ENCODE measurements at regions not wholly inside any gene's neighbourhood (a gene's known extent, or its start where the extent isn't known, plus 50 kb on each side); places are given as distances from the start of the nearest gene placed in this dataset.

DNA sequence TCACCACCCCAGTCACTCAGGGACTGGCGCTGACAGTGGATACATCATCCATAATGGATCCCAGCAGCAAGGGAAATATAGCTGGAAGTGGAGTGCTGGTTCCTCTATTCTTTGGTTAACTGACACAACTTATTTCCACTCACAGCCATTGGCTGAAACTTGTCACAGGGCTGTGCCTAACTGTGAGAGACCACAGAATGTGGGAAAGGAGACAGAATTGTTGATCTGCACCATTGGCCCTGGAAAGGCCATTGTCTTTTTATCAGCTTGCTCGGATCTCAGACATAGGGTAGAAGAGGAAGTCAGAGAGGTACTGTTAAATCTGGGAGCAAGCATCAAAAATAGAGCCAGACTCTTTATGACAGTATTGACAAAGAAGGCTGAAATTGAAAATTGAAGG lies 451.3 kb downstream of the AJAP1 start:
- Histone ChIP-seq H3K9ac (ENCODE audit: low read depth, low read length) (no peak overlapping the region), H3K4me1 (ENCODE audit: insufficient read depth, low read length) (no peaks in the 10 kb centered on the region), H2AFZ (ENCODE audit: low read depth, low read length) (no peak overlapping the region), H3K9me3 (ENCODE audit: insufficient read depth, low read length, severe bottlenecking) (no peaks in the 10 kb centered on the region), H3K36me3 (ENCODE audit: insufficient read depth, low read length) (no peaks in the 10 kb centered on the region), H3K27me3 (ENCODE audit: insufficient read depth, low read length, poor library complexity) (no peaks in the 10 kb centered on the region), H3K4me3 (ENCODE audit: low read depth in 1 of 2, low read length in 2 of 2) (no peak overlapping the region), H3K79me2 (ENCODE audit: insufficient read depth, low read length) (no peaks in the 10 kb centered on the region), H4K20me1 (ENCODE audit: insufficient read depth, low read length) (no peaks in the 10 kb centered on the region), H3K27ac (ENCODE audit: low read length) (no peak overlapping the region), H3K4me2 (ENCODE audit: insufficient read depth, low read length) (no peak overlapping the region)
- DNase-seq (no peak), ATAC-seq (ENCODE audit: insufficient read depth, low read depth) (no peak)
- no peak for TF ChIP-seq EZH2 (IDR thresholded peaks at IDR 0.05; ENCODE audit: borderline replicate concordance, low read depth, low read length, severe bottlenecking)
- TF ChIP-seq, protein P1, sequence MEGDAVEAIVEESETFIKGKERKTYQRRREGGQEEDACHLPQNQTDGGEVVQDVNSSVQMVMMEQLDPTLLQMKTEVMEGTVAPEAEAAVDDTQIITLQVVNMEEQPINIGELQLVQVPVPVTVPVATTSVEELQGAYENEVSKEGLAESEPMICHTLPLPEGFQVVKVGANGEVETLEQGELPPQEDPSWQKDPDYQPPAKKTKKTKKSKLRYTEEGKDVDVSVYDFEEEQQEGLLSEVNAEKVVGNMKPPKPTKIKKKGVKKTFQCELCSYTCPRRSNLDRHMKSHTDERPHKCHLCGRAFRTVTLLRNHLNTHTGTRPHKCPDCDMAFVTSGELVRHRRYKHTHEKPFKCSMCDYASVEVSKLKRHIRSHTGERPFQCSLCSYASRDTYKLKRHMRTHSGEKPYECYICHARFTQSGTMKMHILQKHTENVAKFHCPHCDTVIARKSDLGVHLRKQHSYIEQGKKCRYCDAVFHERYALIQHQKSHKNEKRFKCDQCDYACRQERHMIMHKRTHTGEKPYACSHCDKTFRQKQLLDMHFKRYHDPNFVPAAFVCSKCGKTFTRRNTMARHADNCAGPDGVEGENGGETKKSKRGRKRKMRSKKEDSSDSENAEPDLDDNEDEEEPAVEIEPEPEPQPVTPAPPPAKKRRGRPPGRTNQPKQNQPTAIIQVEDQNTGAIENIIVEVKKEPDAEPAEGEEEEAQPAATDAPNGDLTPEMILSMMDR (IDR thresholded peaks at IDR 0.05; ENCODE audit: borderline replicate concordance, extremely low read depth, low read length, poor library complexity, severe bottlenecking), result no peak

DNA sequence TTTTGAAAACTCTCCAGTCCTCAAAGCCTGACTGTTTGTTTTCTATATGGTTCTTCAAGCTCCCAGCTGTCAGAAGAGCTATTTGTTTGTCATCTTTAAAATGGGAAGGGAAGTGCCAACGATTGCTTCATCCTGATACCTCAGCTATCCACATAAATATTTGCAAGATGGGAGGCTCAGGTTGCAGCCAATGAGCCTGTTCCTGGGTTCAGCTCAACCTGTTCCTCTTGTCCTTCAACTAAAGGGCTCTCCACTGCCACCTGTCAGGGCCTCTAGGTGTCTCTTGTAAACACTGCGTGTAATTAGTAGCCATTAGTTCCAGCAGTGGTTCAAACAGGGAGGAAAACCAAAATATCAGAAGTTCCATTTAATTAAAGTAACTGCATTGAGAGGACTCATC lies 445.1 kb downstream of the AJAP1 start:
- H3K36me3 ChIP-seq (ENCODE audit: insufficient read depth, low read length), result no peaks in the 10 kb centered on the region
- no peaks in the 10 kb centered on the region for H3K27me3 ChIP-seq (ENCODE audit: insufficient read depth, low read length, poor library complexity)
- no peak overlapping the region for H3K4me3 ChIP-seq (ENCODE audit: low read depth in 1 of 2, low read length in 2 of 2)
- H3K9ac ChIP-seq (ENCODE audit: low read depth, low read length), result no peak overlapping the region
- ATAC-seq (ENCODE audit: insufficient read depth, low read depth) (no peak), DNase-seq (no peak)
- H3K4me1 ChIP-seq (ENCODE audit: insufficient read depth, low read length), result no peaks in the 10 kb centered on the region
- H3K4me2 ChIP-seq (ENCODE audit: insufficient read depth, low read length), result no peak overlapping the region
- peaks cover 7% of the 10 kb centered on the region for H3K9me3 ChIP-seq (ENCODE audit: insufficient read depth, low read length, severe bottlenecking)
- no peaks in the 10 kb centered on the region for H4K20me1 ChIP-seq (ENCODE audit: insufficient read depth, low read length)
- H2AFZ ChIP-seq (ENCODE audit: low read depth, low read length), result no peak overlapping the region
- no peaks in the 10 kb centered on the region for H3K79me2 ChIP-seq (ENCODE audit: insufficient read depth, low read length)
- no peak for TF ChIP-seq EZH2 (IDR thresholded peaks at IDR 0.05; ENCODE audit: borderline replicate concordance, low read depth, low read length, severe bottlenecking)
- TF ChIP-seq, protein P1 (IDR thresholded peaks at IDR 0.05; ENCODE audit: borderline replicate concordance, extremely low read depth, low read length, poor library complexity, severe bottlenecking), result no peak
- no peak overlapping the region for H3K27ac ChIP-seq (ENCODE audit: low read length)

DNA sequence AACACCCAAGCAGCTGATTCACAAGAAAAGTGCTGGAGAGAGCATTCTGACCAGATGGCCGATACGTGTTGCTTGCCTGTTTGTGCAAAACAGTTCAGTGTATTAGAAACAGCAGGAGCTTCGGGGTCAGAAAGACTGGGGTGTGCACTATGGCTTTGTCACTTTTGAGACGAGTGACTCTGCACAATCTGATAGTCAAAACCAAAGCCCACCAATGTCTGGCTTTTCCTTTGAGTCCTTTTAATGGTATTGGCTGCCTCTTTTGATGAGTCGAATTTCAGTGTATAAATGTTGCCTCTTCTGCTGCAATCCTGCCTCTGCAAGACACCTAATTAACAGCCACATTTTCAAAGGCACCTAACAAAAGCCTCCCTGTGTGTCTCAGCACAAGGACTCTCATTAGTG lies 444.6 kb downstream of the AJAP1 start:
- TF ChIP-seq EZH2 (IDR thresholded peaks at IDR 0.05; ENCODE audit: borderline replicate concordance, low read depth, low read length, severe bottlenecking), result no peak
- TF ChIP-seq, protein P1 (IDR thresholded peaks at IDR 0.05; ENCODE audit: borderline replicate concordance, extremely low read depth, low read length, poor library complexity, severe bottlenecking), result no peak
- no peak for ATAC-seq (ENCODE audit: insufficient read depth, low read depth)
- H3K27ac ChIP-seq (ENCODE audit: low read length), result no peak overlapping the region
- no peaks in the 10 kb centered on the region for H3K79me2 ChIP-seq (ENCODE audit: insufficient read depth, low read length)
- H3K4me1 ChIP-seq (ENCODE audit: insufficient read depth, low read length), result no peaks in the 10 kb centered on the region
- no peak overlapping the region for H3K9ac ChIP-seq (ENCODE audit: low read depth, low read length)
- no peaks in the 10 kb centered on the region for H4K20me1 ChIP-seq (ENCODE audit: insufficient read depth, low read length)
- H3K4me3 ChIP-seq (ENCODE audit: low read depth in 1 of 2, low read length in 2 of 2), result no peak overlapping the region
- H3K36me3 ChIP-seq (ENCODE audit: insufficient read depth, low read length), result no peaks in the 10 kb centered on the region
- no peak overlapping the region for H3K4me2 ChIP-seq (ENCODE audit: insufficient read depth, low read length)
- H3K9me3 ChIP-seq (ENCODE audit: insufficient read depth, low read length, severe bottlenecking), result peaks cover 12% of the 10 kb centered on the region
- H3K27me3 ChIP-seq (ENCODE audit: insufficient read depth, low read length, poor library complexity), result no peaks in the 10 kb centered on the region
- DNase-seq, result no peak
- no peak overlapping the region for H2AFZ ChIP-seq (ENCODE audit: low read depth, low read length)

DNA sequence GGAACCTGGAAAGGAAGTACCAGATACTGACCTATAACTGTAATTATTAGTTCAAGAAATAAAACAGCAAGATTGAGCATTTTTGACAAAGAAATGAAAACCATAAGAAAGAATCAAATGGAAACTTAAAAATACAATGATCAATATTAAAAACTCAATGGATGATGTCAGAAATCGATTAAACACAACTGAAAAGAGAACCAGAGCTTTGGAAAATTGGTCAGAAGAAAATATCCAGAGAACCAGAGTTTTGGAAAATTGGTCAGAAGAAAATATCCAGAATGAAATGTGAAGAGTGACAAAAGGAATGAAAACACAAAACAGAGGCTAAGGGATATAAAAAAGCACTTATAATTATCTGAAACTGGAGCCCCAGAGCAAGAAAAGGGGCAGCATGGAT lies 438.6 kb downstream of the AJAP1 start:
- no peak overlapping the region for H3K4me3 ChIP-seq (ENCODE audit: low read depth in 1 of 2, low read length in 2 of 2)
- no peaks in the 10 kb centered on the region for H3K4me1 ChIP-seq (ENCODE audit: insufficient read depth, low read length)
- H3K9ac ChIP-seq (ENCODE audit: low read depth, low read length), result no peak overlapping the region
- ATAC-seq (ENCODE audit: insufficient read depth, low read depth) (no peak), DNase-seq (no peak)
- no peaks in the 10 kb centered on the region for H3K36me3 ChIP-seq (ENCODE audit: insufficient read depth, low read length)
- no peak overlapping the region for H3K4me2 ChIP-seq (ENCODE audit: insufficient read depth, low read length)
- no peak for TF ChIP-seq EZH2 (IDR thresholded peaks at IDR 0.05; ENCODE audit: borderline replicate concordance, low read depth, low read length, severe bottlenecking)
- TF ChIP-seq, protein P1 (IDR thresholded peaks at IDR 0.05; ENCODE audit: borderline replicate concordance, extremely low read depth, low read length, poor library complexity, severe bottlenecking), result no peak
- no peaks in the 10 kb centered on the region for H3K27me3 ChIP-seq (ENCODE audit: insufficient read depth, low read length, poor library complexity)
- no peak overlapping the region for H3K27ac ChIP-seq (ENCODE audit: low read length)
- no peak overlapping the region for H2AFZ ChIP-seq (ENCODE audit: low read depth, low read length)
- peaks cover 29% of the 10 kb centered on the region for H3K9me3 ChIP-seq (ENCODE audit: insufficient read depth, low read length, severe bottlenecking)
- H3K79me2 ChIP-seq (ENCODE audit: insufficient read depth, low read length), result no peaks in the 10 kb centered on the region
- H4K20me1 ChIP-seq (ENCODE audit: insufficient read depth, low read length), result no peaks in the 10 kb centered on the region
